DOHH2 (cell line): ENCODE measurements at regions not wholly inside any gene's neighbourhood (a gene's known extent, or its start where the extent isn't known, plus 50 kb on each side); places are given as distances from the start of the nearest gene placed in this dataset.

Source experiments
- H3F3A ChIP-seq: fragments of 200-600 bp; sonication (generic), shearing (Covaris generic); 2 replicates; pipeline ENCODE4 v1.6.0; 2016; ENCODE audit warnings: antibody characterized with exemption, mild to moderate bottlenecking; ENCODE audit not compliant: control insufficient read depth, insufficient read depth
- H3K27ac ChIP-seq: fragments of 200-600 bp; sonication (generic); 2 replicates; pipeline ENCODE4 v1.5.1; 2014; ENCODE audit warnings: low read depth, mild to moderate bottlenecking, low read length, moderate library complexity
- H3K27me3 ChIP-seq: fragments of 200-600 bp; sonication (generic); 2 replicates; pipeline ENCODE4 v1.6.1; 2014; ENCODE audit warnings: mild to moderate bottlenecking, low read length, mixed read lengths; ENCODE audit not compliant: control insufficient read depth
- H3K36me3 ChIP-seq: fragments of 200-600 bp; sonication (generic); 2 replicates; pipeline ENCODE4 v1.6.1; 2014; ENCODE audit warnings: mild to moderate bottlenecking, low read length, moderate library complexity, mixed read lengths; ENCODE audit not compliant: control insufficient read depth
- H3K4me1 ChIP-seq: fragments of 200-600 bp; sonication (generic); 2 replicates; pipeline ENCODE4 v1.6.1; 2014; ENCODE audit warnings: mild to moderate bottlenecking, low read length, mixed read lengths; ENCODE audit not compliant: control insufficient read depth
- H3K4me2 ChIP-seq: fragments of 200-600 bp; sonication (generic); 2 replicates; pipeline ENCODE4 v1.6.0; 2014; ENCODE audit warnings: mild to moderate bottlenecking, low read length, moderate library complexity
- H3K4me3 ChIP-seq: fragments of 200-600 bp; sonication (generic); 2 replicates; pipeline ENCODE4 v1.5.1; 2014; ENCODE audit warnings: mild to moderate bottlenecking, low read length, mixed read lengths
- H3K79me2 ChIP-seq: fragments of 200-600 bp; sonication (generic); 2 replicates; pipeline ENCODE4 v1.6.1; 2014; ENCODE audit warnings: mild to moderate bottlenecking, low read length, mixed read lengths; ENCODE audit not compliant: control insufficient read depth
- H3K9me2 ChIP-seq: fragments of 200-600 bp; sonication (generic); replicated peaks from 2 replicates; pipeline ENCODE4 v1.6.1; 2014; ENCODE audit warnings: mild to moderate bottlenecking, low read length, mixed read lengths; ENCODE audit not compliant: control insufficient read depth
- H3K9me3 ChIP-seq: fragments of 200-600 bp; sonication (generic); 2 replicates; pipeline ENCODE4 v1.6.1; 2014; ENCODE audit warnings: antibody characterized with exemption, low read length, mixed read lengths; ENCODE audit not compliant: control insufficient read depth, insufficient read depth
- H4K20me1 ChIP-seq: fragments of 200-600 bp; sonication (generic); 2 replicates; pipeline ENCODE4 v1.6.0; 2014; ENCODE audit warnings: low read depth, mild to moderate bottlenecking, antibody characterized with exemption, low read length, moderate library complexity; ENCODE audit not compliant: control insufficient read depth, insufficient read depth
- EZH2phosphoT487 ChIP-seq: fragments of 200-600 bp; sonication (generic); IDR thresholded peaks from 2 replicates; pipeline ENCODE4 v1.6.1; 2017; ENCODE audit warnings: borderline replicate concordance, mild to moderate bottlenecking, antibody characterized with exemption, low read length, moderate library complexity, mixed read lengths
- TF ChIP-seq, protein P1 (sequence below): fragments of 200-600 bp; sonication (generic); IDR thresholded peaks from one replicate; pipeline ENCODE4 v1.5.1; 2014; ENCODE audit warnings: antibody characterized with exemption, mild to moderate bottlenecking, low read depth, low read length; ENCODE audit not compliant: poor library complexity, severe bottlenecking

DNA sequence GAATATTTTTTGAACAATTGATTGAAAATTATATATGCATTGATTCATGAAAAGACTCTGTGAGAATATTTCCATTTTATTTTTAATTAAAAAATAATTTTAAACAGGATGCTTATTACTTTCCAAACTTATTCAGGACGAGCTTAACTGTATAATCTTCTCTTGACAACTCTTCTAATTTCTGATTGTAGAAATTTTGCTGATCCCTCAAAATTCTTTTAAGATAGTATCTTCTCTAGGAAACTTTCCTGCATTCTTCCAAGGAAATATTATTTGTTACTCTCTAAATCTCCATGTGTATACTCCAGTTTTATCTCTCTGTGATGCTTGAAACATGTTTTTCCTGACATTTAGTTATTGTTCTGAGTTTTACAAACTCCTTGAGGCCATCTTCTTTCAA, 197.2 kb downstream of the BCHE start:
- no peaks in the 10 kb centered on the region for H3K79me2 ChIP-seq

DNA sequence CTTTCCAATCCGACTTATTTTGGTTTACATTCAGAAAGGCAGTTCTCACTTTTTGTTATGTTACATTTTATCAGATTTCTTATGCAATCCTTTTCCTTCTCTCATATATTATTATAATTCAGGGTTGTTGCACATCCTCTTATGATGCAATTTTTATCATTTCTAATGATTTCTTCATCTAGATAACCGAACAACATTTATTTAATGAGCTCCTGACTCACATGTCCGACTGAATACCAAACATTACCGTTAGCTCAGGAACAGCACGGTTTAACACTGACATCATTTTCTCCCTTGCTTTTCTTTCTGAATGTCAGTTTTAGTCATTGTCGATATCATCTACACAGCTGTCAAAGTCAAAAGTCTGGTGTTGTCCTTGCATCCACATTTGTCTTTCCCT, 199.2 kb downstream of the BCHE start:
- no peak overlapping the region for H3K4me2 ChIP-seq
- H3K36me3 ChIP-seq = no peaks in the 10 kb centered on the region
- no peaks in the 10 kb centered on the region for H3F3A ChIP-seq
- no peak for TF ChIP-seq EZH2phosphoT487
- no peak overlapping the region for H3K4me3 ChIP-seq
- H4K20me1 ChIP-seq = no peaks in the 10 kb centered on the region
- no peaks in the 10 kb centered on the region for H3K79me2 ChIP-seq
- H3K9me2 ChIP-seq = no peaks in the 10 kb centered on the region
- no peaks in the 10 kb centered on the region for H3K9me3 ChIP-seq
- H3K27ac ChIP-seq = no peak overlapping the region
- H3K4me1 ChIP-seq = no peaks in the 10 kb centered on the region
- no peaks in the 10 kb centered on the region for H3K27me3 ChIP-seq

More for the DNA sequence above, 197.2 kb downstream of the BCHE start:
- H3K4me2 ChIP-seq = no peak overlapping the region
- H3K4me1 ChIP-seq = no peaks in the 10 kb centered on the region
- no peaks in the 10 kb centered on the region for H3K36me3 ChIP-seq
- no peak overlapping the region for H3K27ac ChIP-seq
- TF ChIP-seq, protein P1, sequence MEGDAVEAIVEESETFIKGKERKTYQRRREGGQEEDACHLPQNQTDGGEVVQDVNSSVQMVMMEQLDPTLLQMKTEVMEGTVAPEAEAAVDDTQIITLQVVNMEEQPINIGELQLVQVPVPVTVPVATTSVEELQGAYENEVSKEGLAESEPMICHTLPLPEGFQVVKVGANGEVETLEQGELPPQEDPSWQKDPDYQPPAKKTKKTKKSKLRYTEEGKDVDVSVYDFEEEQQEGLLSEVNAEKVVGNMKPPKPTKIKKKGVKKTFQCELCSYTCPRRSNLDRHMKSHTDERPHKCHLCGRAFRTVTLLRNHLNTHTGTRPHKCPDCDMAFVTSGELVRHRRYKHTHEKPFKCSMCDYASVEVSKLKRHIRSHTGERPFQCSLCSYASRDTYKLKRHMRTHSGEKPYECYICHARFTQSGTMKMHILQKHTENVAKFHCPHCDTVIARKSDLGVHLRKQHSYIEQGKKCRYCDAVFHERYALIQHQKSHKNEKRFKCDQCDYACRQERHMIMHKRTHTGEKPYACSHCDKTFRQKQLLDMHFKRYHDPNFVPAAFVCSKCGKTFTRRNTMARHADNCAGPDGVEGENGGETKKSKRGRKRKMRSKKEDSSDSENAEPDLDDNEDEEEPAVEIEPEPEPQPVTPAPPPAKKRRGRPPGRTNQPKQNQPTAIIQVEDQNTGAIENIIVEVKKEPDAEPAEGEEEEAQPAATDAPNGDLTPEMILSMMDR = no peak
- H3K27me3 ChIP-seq = no peaks in the 10 kb centered on the region
- no peak overlapping the region for H3K4me3 ChIP-seq
- no peaks in the 10 kb centered on the region for H4K20me1 ChIP-seq
- H3K9me3 ChIP-seq = no peaks in the 10 kb centered on the region
- H3K9me2 ChIP-seq = no peaks in the 10 kb centered on the region
- no peaks in the 10 kb centered on the region for H3F3A ChIP-seq

DNA sequence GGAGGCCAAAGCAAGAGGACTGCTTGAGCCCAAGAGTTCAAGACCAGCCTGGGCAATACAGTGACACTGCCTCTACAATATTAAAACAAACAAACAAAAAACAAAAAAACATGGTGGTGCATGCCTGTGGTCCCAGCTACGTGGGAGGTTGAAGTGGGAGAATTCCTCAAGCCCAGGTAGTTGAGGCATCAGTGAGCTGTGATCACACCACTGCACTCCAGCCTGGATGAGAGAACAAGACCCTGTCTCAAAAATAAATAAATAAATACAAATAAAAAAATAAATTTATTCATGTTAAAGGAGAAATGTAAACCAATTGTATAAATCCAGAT, 200.6 kb downstream of the BCHE start:
- no peaks in the 10 kb centered on the region for H3K9me2 ChIP-seq
- H4K20me1 ChIP-seq = no peaks in the 10 kb centered on the region
- no peaks in the 10 kb centered on the region for H3K36me3 ChIP-seq
- no peaks in the 10 kb centered on the region for H3K9me3 ChIP-seq
- H3K27ac ChIP-seq = no peak overlapping the region
- no peaks in the 10 kb centered on the region for H3K4me1 ChIP-seq
- H3F3A ChIP-seq = no peaks in the 10 kb centered on the region
- H3K79me2 ChIP-seq = no peaks in the 10 kb centered on the region
- H3K4me3 ChIP-seq = no peak overlapping the region
- no peak overlapping the region for H3K4me2 ChIP-seq
- no peak for TF ChIP-seq EZH2phosphoT487
- TF ChIP-seq, protein P1 = no peak
- no peaks in the 10 kb centered on the region for H3K27me3 ChIP-seq

DNA sequence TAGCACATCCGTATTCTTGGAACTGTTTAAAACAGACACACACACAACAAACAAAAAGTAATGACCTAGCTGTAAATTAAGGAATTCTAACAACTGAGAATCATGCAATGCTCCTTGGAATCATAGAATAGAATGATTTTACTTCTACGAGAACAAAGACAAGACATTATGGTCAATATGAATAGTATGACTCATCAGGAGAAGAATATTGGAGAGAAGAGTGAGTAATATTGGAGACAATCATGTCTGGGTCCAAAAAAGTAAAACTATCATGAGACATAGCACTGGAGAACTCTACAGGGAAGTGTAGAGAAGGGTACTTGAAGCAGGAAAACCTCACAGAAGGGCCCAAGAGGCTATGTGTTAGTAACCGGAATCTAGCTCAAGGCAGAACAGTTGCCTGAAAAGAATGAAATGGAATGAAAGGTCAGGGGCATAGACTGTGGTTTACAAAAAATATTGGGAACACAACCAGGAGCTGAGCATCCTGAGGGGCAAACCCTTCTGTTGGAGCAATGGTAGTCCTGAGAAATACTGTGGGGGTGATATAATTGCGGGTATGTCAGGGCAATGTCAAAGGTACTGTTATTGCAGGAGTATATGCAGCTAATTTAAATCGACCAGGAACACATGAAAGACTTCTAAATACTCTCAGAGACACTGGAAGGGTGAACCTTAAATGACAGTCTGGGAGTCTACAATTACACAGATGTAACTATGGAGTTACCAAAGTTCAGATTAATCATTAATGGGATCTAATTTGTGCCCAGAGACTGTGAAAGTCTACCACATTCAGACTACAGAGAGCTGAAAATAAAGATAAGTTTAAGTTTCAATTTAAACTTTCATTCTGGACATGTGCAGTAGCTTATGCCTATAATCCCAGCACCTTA, 201.2 kb downstream of the BCHE start:
- H3K79me2 ChIP-seq = no peaks in the 10 kb centered on the region
- no peak overlapping the region for H3K27ac ChIP-seq
- no peak overlapping the region for H3K4me2 ChIP-seq
- H3K27me3 ChIP-seq = no peaks in the 10 kb centered on the region
- no peaks in the 10 kb centered on the region for H3K4me1 ChIP-seq
- no peaks in the 10 kb centered on the region for H3K36me3 ChIP-seq
- no peaks in the 10 kb centered on the region for H3K9me3 ChIP-seq
- no peaks in the 10 kb centered on the region for H4K20me1 ChIP-seq
- H3K4me3 ChIP-seq = no peak overlapping the region
- no peaks in the 10 kb centered on the region for H3F3A ChIP-seq
- no peaks in the 10 kb centered on the region for H3K9me2 ChIP-seq
- TF ChIP-seq EZH2phosphoT487 = no peak
- TF ChIP-seq, protein P1 = no peak
